GM12874 (cell line): ENCODE measurements at regions not wholly inside any gene's neighbourhood (a gene's known extent, or its start where the extent isn't known, plus 50 kb on each side); places are given as distances from the start of the nearest gene placed in this dataset.

Experiments used
- CTCF ChIP-seq: IDR thresholded peaks from 2 replicates; pipeline ENCODE4 v1.5.1; 2011; ENCODE audit warnings: low read depth, mild to moderate bottlenecking, control low read depth, low read length, moderate library complexity; ENCODE audit not compliant: insufficient read depth

- TF ChIP-seq CTCF = no peak
Observed at GRCh38 chr10:45135443-45136198, 134.9 kb downstream of the ZNF22 start.

GRCh38 chr10:45136256-45136655 is 135.5 kb downstream of the ZNF22 start:
- TF ChIP-seq CTCF = no peak

DNA sequence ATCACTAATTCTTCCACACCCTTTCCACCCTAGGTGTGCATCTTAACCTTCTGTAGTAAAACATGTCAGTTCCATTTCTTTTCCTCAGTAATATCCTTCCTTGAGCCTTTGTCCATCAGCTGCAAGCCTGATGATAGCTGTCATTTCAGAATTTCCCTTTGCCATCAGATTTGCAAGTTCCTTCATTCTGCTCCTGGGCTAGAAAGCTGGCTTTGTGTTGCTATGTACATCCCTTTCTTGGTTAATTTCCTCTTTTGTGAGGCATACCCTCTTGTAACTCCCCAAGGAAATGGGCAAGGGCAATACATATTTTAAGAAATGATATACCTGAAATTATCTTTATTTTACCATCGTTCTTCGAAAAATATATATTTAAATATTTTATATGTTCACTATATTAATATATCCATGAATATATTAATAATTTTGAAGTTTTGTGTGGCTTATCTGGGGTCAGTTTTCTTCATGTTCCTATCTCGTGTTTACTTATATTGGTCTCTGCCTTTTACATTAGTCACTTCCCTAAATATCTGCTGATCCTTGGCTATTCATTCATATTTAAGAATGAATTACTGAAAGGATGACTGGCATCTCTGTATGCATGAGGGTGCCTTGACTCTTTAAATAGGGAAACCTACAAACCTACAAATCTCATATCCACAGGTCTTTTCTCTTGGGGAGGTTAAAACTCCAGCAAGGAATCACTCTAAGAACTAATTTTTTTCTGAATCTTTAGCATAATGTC is 143.8 kb downstream of the ZNF22 start:
- no peak for TF ChIP-seq CTCF

DNA sequence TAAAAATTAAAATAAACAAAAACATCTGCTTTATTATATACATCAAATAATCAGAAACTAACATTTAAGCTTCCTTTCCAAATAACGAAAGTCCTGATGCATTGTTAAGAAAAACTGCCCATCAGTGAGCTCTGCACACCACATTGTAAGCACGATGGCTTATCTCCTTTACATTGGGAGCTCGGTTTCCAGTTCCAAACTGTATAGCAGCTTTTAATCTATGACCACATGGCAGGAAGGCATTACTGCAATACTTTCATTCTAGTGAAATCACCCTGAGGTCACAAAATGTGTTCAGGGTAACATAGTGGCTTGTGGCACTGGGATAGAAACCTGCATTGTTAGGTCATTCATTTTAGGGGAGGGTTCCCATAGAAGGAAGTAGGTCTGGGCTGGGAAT is 146.3 kb downstream of the ZNF22 start:
- no peak for TF ChIP-seq CTCF

DNA sequence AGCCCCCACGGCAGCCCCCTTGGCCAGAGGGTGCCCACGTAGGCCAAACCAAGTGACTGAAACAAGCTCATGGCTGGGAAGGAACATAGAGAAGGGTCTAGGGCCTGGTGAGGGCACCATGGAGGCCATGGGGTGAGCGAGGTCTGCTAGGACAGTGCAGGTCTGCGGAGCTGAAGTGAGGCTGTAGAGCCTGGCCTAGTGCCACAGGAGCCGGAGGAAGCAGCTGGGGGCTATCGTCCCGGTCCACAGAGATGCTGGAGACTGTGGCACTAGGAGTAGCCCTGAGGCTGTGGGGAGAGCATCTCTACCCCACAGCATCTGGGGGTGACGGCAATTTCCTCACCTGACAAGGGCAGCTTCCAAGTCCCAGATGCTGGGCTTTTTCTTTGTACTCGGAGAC is 150.3 kb downstream of the ZNF22 start:
- TF ChIP-seq CTCF = no peak

DNA sequence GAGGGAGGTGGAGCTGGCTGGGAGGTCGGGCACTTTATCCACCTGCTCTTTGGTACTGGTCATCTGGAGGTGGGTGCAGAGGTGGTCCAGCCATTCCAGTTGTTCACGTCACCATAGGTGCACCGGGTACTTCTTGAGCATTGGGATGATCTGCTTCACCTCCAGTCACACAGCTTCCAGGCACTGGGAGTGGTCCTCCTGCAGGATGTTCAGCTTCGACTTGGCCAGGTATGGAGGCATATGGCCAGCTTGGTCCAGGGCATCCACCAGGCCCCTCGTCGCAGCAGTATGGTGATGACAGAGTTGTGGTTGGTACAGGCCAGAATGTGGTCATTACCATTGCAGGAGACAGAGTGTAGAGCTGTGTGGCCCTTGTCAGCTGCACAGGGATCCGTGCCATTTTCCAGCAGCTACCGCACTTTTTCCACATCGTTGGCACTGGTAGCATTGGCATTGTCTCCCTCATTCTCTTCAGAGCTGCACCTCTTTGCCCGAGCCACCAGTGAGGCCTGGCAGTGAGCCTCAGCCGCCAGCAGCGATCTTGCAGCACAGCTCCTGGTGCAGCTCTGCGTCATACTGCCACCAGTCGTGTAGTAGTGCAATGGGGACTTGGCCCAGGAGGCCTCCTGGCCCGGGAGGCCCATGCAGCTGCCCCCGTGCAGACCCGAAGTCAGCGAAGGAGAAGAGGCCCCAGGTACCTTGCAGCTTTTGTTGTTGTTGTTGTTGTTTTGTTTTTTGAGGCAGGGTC is 150.9 kb downstream of the ZNF22 start:
- no peak for TF ChIP-seq CTCF

- no peak for TF ChIP-seq CTCF
Observed at GRCh38 chr10:45152726-45153125, 152.0 kb downstream of the ZNF22 start.
